ENCODE measurements at regions not wholly inside any gene's neighbourhood (a gene's known extent, or its start where the extent isn't known, plus 50 kb on each side); places are given as distances from the start of the nearest gene placed in this dataset.

DNA sequence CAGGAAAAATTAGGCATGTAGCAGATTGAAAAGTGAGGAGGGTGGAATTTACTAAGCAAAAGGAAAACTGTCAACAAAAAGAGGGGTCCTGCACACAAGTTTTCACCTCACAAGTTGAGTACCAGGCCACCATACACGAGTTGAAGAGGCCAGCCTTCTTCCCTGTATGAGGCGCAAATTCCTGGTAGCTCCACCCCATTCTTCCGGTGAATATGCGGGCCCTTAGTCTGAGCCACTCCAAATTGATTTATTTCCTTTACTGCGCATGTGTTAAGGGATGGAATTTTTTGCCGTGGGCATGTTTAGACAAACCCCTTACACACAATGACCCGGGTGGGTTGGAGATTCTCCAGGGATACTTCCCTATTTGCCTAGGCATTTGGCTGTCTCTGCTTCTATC, 942.1 kb upstream of the GRIA3 start:
- H3K36me3 ChIP-seq (replicated peaks; ENCODE audit: low read depth, low read length), result no peaks in the 10 kb centered on the region
- TF ChIP-seq, protein P1, sequence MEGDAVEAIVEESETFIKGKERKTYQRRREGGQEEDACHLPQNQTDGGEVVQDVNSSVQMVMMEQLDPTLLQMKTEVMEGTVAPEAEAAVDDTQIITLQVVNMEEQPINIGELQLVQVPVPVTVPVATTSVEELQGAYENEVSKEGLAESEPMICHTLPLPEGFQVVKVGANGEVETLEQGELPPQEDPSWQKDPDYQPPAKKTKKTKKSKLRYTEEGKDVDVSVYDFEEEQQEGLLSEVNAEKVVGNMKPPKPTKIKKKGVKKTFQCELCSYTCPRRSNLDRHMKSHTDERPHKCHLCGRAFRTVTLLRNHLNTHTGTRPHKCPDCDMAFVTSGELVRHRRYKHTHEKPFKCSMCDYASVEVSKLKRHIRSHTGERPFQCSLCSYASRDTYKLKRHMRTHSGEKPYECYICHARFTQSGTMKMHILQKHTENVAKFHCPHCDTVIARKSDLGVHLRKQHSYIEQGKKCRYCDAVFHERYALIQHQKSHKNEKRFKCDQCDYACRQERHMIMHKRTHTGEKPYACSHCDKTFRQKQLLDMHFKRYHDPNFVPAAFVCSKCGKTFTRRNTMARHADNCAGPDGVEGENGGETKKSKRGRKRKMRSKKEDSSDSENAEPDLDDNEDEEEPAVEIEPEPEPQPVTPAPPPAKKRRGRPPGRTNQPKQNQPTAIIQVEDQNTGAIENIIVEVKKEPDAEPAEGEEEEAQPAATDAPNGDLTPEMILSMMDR (IDR thresholded peaks at IDR 0.05; ENCODE audit: low read depth, low read length), result no peak
- TF ChIP-seq EZH2phosphoT487 (IDR thresholded peaks at IDR 0.05; ENCODE audit: low read depth), result no peak
- H3K9me3 ChIP-seq (ENCODE audit: insufficient read depth, low read length), result no peaks in the 10 kb centered on the region
- no peaks in the 10 kb centered on the region for H4K20me1 ChIP-seq (ENCODE audit: insufficient read depth, low read length)
- H3K27ac ChIP-seq (ENCODE audit: low read length), result no peak overlapping the region
- H3K4me2 ChIP-seq (ENCODE audit: low read length), result no peak overlapping the region
- H3K9ac ChIP-seq (ENCODE audit: low read length), result no peak overlapping the region
- H3K79me2 ChIP-seq (ENCODE audit: low read length), result no peaks in the 10 kb centered on the region
- H3K4me3 ChIP-seq (ENCODE audit: low read length), result no peak overlapping the region
- no peak overlapping the region for H2AFZ ChIP-seq (ENCODE audit: low read depth, low read length)
- H3K4me1 ChIP-seq (ENCODE audit: low read length), result no peaks in the 10 kb centered on the region
- H3K27me3 ChIP-seq (ENCODE audit: low read depth, low read length), result no peaks in the 10 kb centered on the region

DNA sequence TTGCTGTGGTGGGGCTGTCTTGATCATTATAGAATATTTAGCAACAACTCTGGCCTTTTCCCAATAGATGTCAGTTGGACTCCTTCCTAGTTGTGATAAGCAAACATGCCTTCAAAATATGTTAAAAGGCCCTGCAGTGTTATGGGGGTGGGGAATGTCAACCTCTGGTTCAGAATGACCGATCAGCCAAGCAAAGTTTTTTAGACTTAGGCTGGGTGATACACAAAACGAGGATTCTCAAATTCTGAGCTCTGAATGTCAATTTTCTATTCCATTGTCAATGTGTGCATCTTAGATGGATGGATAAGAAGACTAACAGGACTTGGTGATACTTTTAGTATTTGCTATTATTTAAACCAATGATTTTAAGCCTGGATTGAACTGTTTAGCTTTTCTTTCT, 940.0 kb upstream of the GRIA3 start:
- Histone ChIP-seq H3K27me3 (ENCODE audit: low read depth, low read length) (no peaks in the 10 kb centered on the region), H3K4me2 (ENCODE audit: low read length) (no peak overlapping the region), H4K20me1 (ENCODE audit: insufficient read depth, low read length) (no peaks in the 10 kb centered on the region), H3K9ac (ENCODE audit: low read length) (no peak overlapping the region), H2AFZ (ENCODE audit: low read depth, low read length) (no peak overlapping the region), H3K9me3 (ENCODE audit: insufficient read depth, low read length) (no peaks in the 10 kb centered on the region), H3K36me3 (replicated peaks; ENCODE audit: low read depth, low read length) (no peaks in the 10 kb centered on the region), H3K27ac (ENCODE audit: low read length) (no peak overlapping the region), H3K4me1 (ENCODE audit: low read length) (no peaks in the 10 kb centered on the region), H3K79me2 (ENCODE audit: low read length) (no peaks in the 10 kb centered on the region), H3K4me3 (ENCODE audit: low read length) (no peak overlapping the region)
- no peak for TF ChIP-seq EZH2phosphoT487 (IDR thresholded peaks at IDR 0.05; ENCODE audit: low read depth)
- TF ChIP-seq, protein P1 (IDR thresholded peaks at IDR 0.05; ENCODE audit: low read depth, low read length), result no peak

DNA sequence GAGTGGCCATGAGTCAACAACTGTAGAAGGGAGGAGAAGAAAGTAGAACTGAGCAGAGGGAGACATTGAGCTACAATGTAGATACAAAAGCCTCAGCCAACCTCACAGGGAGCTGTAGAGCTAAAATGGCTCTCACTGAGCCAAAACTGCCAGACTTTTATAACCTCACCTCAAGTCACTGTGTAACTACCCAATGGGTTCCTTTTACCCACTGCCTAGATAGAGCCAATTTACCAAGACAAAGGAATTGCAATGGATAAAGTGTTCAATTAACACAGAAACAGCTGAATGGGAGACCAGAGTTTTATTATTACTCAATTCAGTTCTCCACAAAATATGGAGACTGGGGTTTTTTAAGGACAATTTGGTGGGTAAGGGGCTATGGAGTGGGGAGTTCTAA, 938.9 kb upstream of the GRIA3 start:
- Histone ChIP-seq H3K9me3 (ENCODE audit: insufficient read depth, low read length) (no peaks in the 10 kb centered on the region), H3K27ac (ENCODE audit: low read length) (no peak overlapping the region), H3K79me2 (ENCODE audit: low read length) (no peaks in the 10 kb centered on the region)

DNA sequence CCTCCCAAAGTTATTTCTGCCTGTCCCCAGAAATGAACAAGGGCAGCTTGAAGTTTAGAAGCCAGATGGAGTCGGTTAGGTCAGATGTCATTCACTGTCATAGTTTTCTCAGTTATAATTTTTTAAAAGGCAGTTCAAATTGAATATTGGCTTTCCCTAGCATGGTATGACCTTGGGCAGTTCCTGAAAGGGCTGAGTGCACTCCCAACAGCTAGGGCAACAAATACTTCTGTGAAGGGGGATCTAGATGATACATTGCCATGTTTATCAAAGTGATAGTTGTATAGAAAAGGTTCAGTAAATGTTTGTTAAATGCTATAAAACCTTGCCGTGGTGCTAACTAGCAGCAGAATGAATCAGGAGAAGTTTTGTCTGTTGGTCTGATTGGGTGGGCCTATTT, 938.1 kb upstream of the GRIA3 start:
- Histone ChIP-seq H3K27ac (ENCODE audit: low read length) (no peak overlapping the region), H2AFZ (ENCODE audit: low read depth, low read length) (no peak overlapping the region), H3K4me3 (ENCODE audit: low read length) (no peak overlapping the region), H4K20me1 (ENCODE audit: insufficient read depth, low read length) (no peaks in the 10 kb centered on the region), H3K36me3 (replicated peaks; ENCODE audit: low read depth, low read length) (no peaks in the 10 kb centered on the region), H3K4me1 (ENCODE audit: low read length) (no peaks in the 10 kb centered on the region), H3K9ac (ENCODE audit: low read length) (no peak overlapping the region), H3K27me3 (ENCODE audit: low read depth, low read length) (no peaks in the 10 kb centered on the region), H3K4me2 (ENCODE audit: low read length) (no peak overlapping the region), H3K79me2 (ENCODE audit: low read length) (no peaks in the 10 kb centered on the region), H3K9me3 (ENCODE audit: insufficient read depth, low read length) (no peaks in the 10 kb centered on the region)
- TF ChIP-seq, protein P1 (IDR thresholded peaks at IDR 0.05; ENCODE audit: low read depth, low read length), result no peak
- no peak for TF ChIP-seq EZH2phosphoT487 (IDR thresholded peaks at IDR 0.05; ENCODE audit: low read depth)

More for the DNA sequence above, 938.9 kb upstream of the GRIA3 start:
- Histone ChIP-seq H2AFZ (ENCODE audit: low read depth, low read length) (no peak overlapping the region), H3K4me2 (ENCODE audit: low read length) (no peak overlapping the region), H3K9ac (ENCODE audit: low read length) (no peak overlapping the region), H3K4me3 (ENCODE audit: low read length) (no peak overlapping the region), H3K27me3 (ENCODE audit: low read depth, low read length) (no peaks in the 10 kb centered on the region), H4K20me1 (ENCODE audit: insufficient read depth, low read length) (no peaks in the 10 kb centered on the region), H3K4me1 (ENCODE audit: low read length) (no peaks in the 10 kb centered on the region), H3K36me3 (replicated peaks; ENCODE audit: low read depth, low read length) (no peaks in the 10 kb centered on the region)
- no peak for TF ChIP-seq EZH2phosphoT487 (IDR thresholded peaks at IDR 0.05; ENCODE audit: low read depth)
- TF ChIP-seq, protein P1 (IDR thresholded peaks at IDR 0.05; ENCODE audit: low read depth, low read length), result no peak
